RWPE1 (cell line): ENCODE measurements at regions not wholly inside any gene's neighbourhood (a gene's known extent, or its start where the extent isn't known, plus 50 kb on each side); places are given as distances from the start of the nearest gene placed in this dataset.

Experiments used
- CTCF ChIA-PET: fragments of 350-600 bp; sonication (Branson Sonifier 250); formaldehyde crosslinking; extraction: SDS; loops from one replicate; lab custom pipeline; 2021; lab: Yijun Ruan, JAX
- POLR2A ChIA-PET: fragments of 400-600 bp; formaldehyde crosslinking; extraction: SDS; loops from one replicate; lab custom pipeline; 2020; ENCODE audit warnings: antibody characterized with exemption; ENCODE audit not compliant: low non-redundant PET; lab: Yijun Ruan, JAX
- DNase-seq: peaks from one replicate; pipeline ENCODE4 v3.0.0; 2012; ENCODE audit warnings: low spot score
- H3K27ac ChIP-seq: fragments of 450-650 bp; 2 replicates; pipeline ENCODE4 v1.5.1; 2017
- TF ChIP-seq, protein P1 (sequence below): fragments of 450-650 bp; conservative IDR thresholded peaks from 2 replicates; pipeline ENCODE4 v1.5.1; 2017; ENCODE audit warnings: low read depth, mild to moderate bottlenecking

DNA sequence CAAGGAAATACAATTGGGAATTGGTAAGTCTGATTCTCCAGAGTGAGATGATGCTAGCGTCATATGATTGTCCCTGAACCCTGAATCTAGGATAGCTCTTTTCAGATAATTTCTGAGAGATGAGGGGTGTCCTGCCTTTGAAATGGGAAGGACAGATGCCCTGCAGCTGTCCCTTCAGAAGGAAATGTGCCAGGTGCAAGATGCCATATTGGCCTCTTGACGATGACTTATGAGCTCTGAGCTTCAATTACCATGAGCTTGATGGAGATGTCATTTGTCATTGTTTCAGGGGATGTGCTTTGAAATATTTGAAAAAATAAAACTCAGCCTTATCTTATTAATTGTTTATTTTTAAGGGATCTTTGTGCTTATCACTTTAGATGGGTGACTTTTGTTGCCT, 185.1 kb downstream of the DACT1 start:
- TF ChIP-seq, protein P1, sequence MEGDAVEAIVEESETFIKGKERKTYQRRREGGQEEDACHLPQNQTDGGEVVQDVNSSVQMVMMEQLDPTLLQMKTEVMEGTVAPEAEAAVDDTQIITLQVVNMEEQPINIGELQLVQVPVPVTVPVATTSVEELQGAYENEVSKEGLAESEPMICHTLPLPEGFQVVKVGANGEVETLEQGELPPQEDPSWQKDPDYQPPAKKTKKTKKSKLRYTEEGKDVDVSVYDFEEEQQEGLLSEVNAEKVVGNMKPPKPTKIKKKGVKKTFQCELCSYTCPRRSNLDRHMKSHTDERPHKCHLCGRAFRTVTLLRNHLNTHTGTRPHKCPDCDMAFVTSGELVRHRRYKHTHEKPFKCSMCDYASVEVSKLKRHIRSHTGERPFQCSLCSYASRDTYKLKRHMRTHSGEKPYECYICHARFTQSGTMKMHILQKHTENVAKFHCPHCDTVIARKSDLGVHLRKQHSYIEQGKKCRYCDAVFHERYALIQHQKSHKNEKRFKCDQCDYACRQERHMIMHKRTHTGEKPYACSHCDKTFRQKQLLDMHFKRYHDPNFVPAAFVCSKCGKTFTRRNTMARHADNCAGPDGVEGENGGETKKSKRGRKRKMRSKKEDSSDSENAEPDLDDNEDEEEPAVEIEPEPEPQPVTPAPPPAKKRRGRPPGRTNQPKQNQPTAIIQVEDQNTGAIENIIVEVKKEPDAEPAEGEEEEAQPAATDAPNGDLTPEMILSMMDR, result no peak
- ChIA-PET CTCF (interaction anchor here (0.6 kb wide), 1 partner anchor 304 kb away, joined by 4 read pairs; no protein-coding TSS in a partner anchor), POLR2A (interaction anchor here (0.5 kb wide), 1 partner anchor 26 kb away, joined by 3 read pairs; no protein-coding TSS in a partner anchor)
- no peak overlapping the region for H3K27ac ChIP-seq
- no peak for DNase-seq

- TF ChIP-seq, protein P1, result no peak
- ChIA-PET POLR2A (interaction anchor here (0.5 kb wide), 1 partner anchor 26 kb away, joined by 3 read pairs; no protein-coding TSS in a partner anchor), CTCF (interaction anchor here (0.6 kb wide), 1 partner anchor 305 kb away, joined by 4 read pairs; no protein-coding TSS in a partner anchor)
- no peak for DNase-seq
- H3K27ac ChIP-seq, result no peak overlapping the region
These were observed 185.6 kb downstream of the DACT1 start for GRCh38 chr14:58823312-58823711.

DNA sequence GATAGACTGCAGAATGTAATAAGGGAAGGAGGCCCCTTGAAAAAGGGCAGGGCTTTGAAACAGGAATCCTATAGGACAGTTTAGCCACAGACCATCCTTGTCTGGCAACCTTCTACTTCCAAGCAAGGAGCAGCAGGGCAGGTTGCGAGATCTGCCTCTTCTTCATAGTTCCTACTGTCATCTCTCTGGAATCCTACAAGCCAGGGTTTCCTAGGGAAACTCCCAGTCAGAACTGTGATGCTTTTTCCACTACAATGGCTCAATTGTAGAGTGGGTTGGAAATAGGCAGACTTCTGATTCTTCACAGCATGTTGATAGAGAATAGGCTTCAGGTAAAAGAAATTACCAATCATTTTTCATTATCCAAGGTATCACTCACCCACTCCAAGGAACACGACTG, 186.3 kb downstream of the DACT1 start:
- no peak for DNase-seq
- POLR2A ChIA-PET, result no interaction called here
- CTCF ChIA-PET, result interaction anchor here (0.6 kb wide), 1 partner anchor 19 kb away, joined by 3 read pairs; no protein-coding TSS in a partner anchor
- TF ChIP-seq, protein P1, result no peak
- no peak overlapping the region for H3K27ac ChIP-seq

- no peak for DNase-seq
- CTCF ChIA-PET, result interaction anchor here (0.6 kb wide), 1 partner anchor 18 kb away, joined by 3 read pairs; no protein-coding TSS in a partner anchor
- TF ChIP-seq, protein P1, result no peak
- POLR2A ChIA-PET, result no interaction called here
- H3K27ac ChIP-seq, result no peak overlapping the region
These were observed 187.0 kb downstream of the DACT1 start for GRCh38 chr14:58824796-58825195.

DNA sequence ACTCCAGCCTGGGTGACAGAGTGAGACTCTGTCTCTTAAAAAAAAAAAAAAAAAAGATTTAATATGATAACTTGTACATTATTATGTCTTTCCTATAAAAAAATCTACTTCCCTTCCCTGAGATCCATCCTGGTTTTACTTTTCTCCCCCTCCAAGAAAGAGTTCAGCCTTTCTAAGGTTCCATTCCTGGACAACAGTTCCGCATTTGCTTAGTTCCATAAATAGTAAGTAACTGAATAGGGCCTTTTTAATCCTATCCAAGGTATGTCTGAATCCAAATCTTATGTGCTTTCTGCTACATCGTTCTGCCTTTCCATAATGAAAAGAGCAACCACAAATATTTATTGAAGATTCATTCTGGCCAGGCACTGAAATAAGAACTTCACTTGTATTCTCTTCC, 187.8 kb downstream of the DACT1 start:
- no peak for DNase-seq
- no peak overlapping the region for H3K27ac ChIP-seq
- ChIA-PET POLR2A (no interaction called here), CTCF (interaction anchor here (1.0 kb wide), 1 partner anchor 12 kb away, joined by 3 read pairs; no protein-coding TSS in a partner anchor)
- TF ChIP-seq, protein P1, result no peak

- CTCF ChIA-PET, result interaction anchor here (0.6 to 0.9 kb wide), 4 partner anchors 188 to 543 kb away, joined by 3 to 13 read pairs (median 4); no protein-coding TSS in a partner anchor
- H3K27ac ChIP-seq, result no peak overlapping the region
- DNase-seq, result no peak
- POLR2A ChIA-PET, result no interaction called here
- TF ChIP-seq, protein P1, result no peak
These were observed 189.3 kb downstream of the DACT1 start for GRCh38 chr14:58826845-58827686.
